WTC11 (cell line): ENCODE measurements at regions not wholly inside any gene's neighbourhood (a gene's known extent, or its start where the extent isn't known, plus 50 kb on each side); places are given as distances from the start of the nearest gene placed in this dataset.

Experiments
- ATAC-seq: fragments of 200-7000 bp; cut with Tn5 transposase; 2 replicates; pipeline ENCODE4 v1.10.0; 2021; ENCODE audit warnings: mild to moderate bottlenecking, moderate library complexity
- CTCF ChIA-PET: fragments of 300-600 bp; sonication (Branson Sonifier 250); formaldehyde crosslinking; loops from one replicate; lab custom pipeline; 2021; ENCODE audit warnings: antibody characterized with exemption; lab: Charles Lee
- POLR2A ChIA-PET: fragments of 350-600 bp; sonication (Branson Sonifier 250); formaldehyde crosslinking; loops from one replicate; lab custom pipeline; 2021; ENCODE audit warnings: antibody characterized with exemption; lab: Charles Lee
- DNase-seq: peaks from one replicate; pipeline ENCODE4 v3.0.0; 2021; ENCODE audit warnings: low spot score
- H3K27ac Mint-ChIP-seq: 2 replicates; pipeline ENCODE4 v1.8.0; 2021; ENCODE audit warnings: mixed read lengths
- H3K27me3 Mint-ChIP-seq: 2 replicates; pipeline ENCODE4 v1.8.0; 2021; ENCODE audit warnings: low read depth, mild to moderate bottlenecking, moderate library complexity, mixed read lengths
- H3K36me3 Mint-ChIP-seq: 2 replicates; pipeline ENCODE4 v1.8.0; 2021; ENCODE audit warnings: mixed read lengths
- H3K4me1 Mint-ChIP-seq: 2 replicates; pipeline ENCODE4 v1.8.0; 2022; ENCODE audit warnings: mixed read lengths
- H3K4me3 Mint-ChIP-seq: 2 replicates; pipeline ENCODE4 v1.8.0; 2021; ENCODE audit warnings: mild to moderate bottlenecking, moderate library complexity, mixed read lengths
- H3K9me3 Mint-ChIP-seq: 2 replicates; pipeline ENCODE4 v1.8.0; 2021; ENCODE audit warnings: mixed read lengths
- ELF4 ChIP-seq: sonication (generic); formaldehyde crosslinking; IDR thresholded peaks from 2 replicates; pipeline ENCODE4 v1.8.1; 2022; ENCODE audit warnings: low read depth, mild to moderate bottlenecking, moderate library complexity, missing genetic modification reagents
- FOXJ3 ChIP-seq: sonication (generic); formaldehyde crosslinking; IDR thresholded peaks from 2 replicates; pipeline ENCODE4 v1.9.0; 2021; ENCODE audit warnings: missing genetic modification reagents, mild to moderate bottlenecking, borderline replicate concordance
- GRHL2 ChIP-seq: fragments of 250-450 bp; sonication (Bioruptor Pico); IDR thresholded peaks from 2 replicates; pipeline ENCODE4 v1.8.0; 2022; ENCODE audit warnings: mild to moderate bottlenecking, moderate library complexity; ENCODE audit not compliant: insufficient replicate concordance, severe bottlenecking
- HMGA2 ChIP-seq: fragments of 250-450 bp; sonication (Bioruptor Pico); IDR thresholded peaks from 2 replicates; pipeline ENCODE4 v1.4.0; 2021; ENCODE audit warnings: mild to moderate bottlenecking, moderate library complexity
- JUN ChIP-seq: sonication (generic); formaldehyde crosslinking; IDR thresholded peaks from 2 replicates; pipeline ENCODE4 v1.8.0; 2023; ENCODE audit warnings: mild to moderate bottlenecking, missing genetic modification reagents
- NFYB ChIP-seq: sonication (generic); formaldehyde crosslinking; conservative IDR thresholded peaks from 2 replicates; pipeline ENCODE4 v1.8.0; 2022; ENCODE audit warnings: low read depth, missing genetic modification reagents
- PRDM15 ChIP-seq: sonication (generic); formaldehyde crosslinking; IDR thresholded peaks from 2 replicates; pipeline ENCODE4 v1.8.0; 2022; ENCODE audit warnings: missing genetic modification reagents
- RELA ChIP-seq: sonication (generic); formaldehyde crosslinking; IDR thresholded peaks from 2 replicates; pipeline ENCODE4 v1.8.1; 2022; ENCODE audit warnings: missing genetic modification reagents, mild to moderate bottlenecking, borderline replicate concordance
- SP1 ChIP-seq: sonication (generic); formaldehyde crosslinking; conservative IDR thresholded peaks from 2 replicates; pipeline ENCODE4 v1.8.1; 2022; ENCODE audit warnings: missing genetic modification reagents
- STAT6 ChIP-seq: sonication (generic); formaldehyde crosslinking; conservative IDR thresholded peaks from 2 replicates; pipeline ENCODE4 v1.8.1; 2023; ENCODE audit warnings: mild to moderate bottlenecking, low read depth, missing genetic modification reagents, moderate library complexity
- ZBTB21 ChIP-seq: sonication (generic); formaldehyde crosslinking; IDR thresholded peaks from 2 replicates; pipeline ENCODE4 v1.8.1; 2023; ENCODE audit warnings: mild to moderate bottlenecking, missing genetic modification reagents, borderline replicate concordance
- ZNF232 ChIP-seq: sonication (generic); formaldehyde crosslinking; IDR thresholded peaks from 2 replicates; pipeline ENCODE4 v1.8.0; 2022; ENCODE audit warnings: mild to moderate bottlenecking, missing genetic modification reagents
- ZNF416 ChIP-seq: fragments of 250-450 bp; sonication (Bioruptor Pico); IDR thresholded peaks from 2 replicates; pipeline ENCODE4 v1.9.0; 2021; ENCODE audit warnings: mild to moderate bottlenecking, inconsistent platforms
- ZNF671 ChIP-seq: fragments of 250-450 bp; sonication (Bioruptor Pico); IDR thresholded peaks from 2 replicates; pipeline ENCODE4 v1.8.0; 2021; ENCODE audit warnings: mild to moderate bottlenecking
- TF ChIP-seq, protein P1 (sequence below): sonication (generic); formaldehyde crosslinking; IDR thresholded peaks from 2 replicates; pipeline ENCODE4 v1.8.0; 2022; ENCODE audit warnings: mild to moderate bottlenecking, missing genetic modification reagents
- TF ChIP-seq, protein P2 (sequence below): sonication (generic); formaldehyde crosslinking; IDR thresholded peaks from 2 replicates; pipeline ENCODE4 v1.8.1; 2022; ENCODE audit warnings: mild to moderate bottlenecking, missing genetic modification reagents, moderate library complexity, borderline replicate concordance
- TF ChIP-seq, protein P3 (sequence below): sonication (generic); formaldehyde crosslinking; IDR thresholded peaks from 2 replicates; pipeline ENCODE4 v1.8.1; 2022; ENCODE audit warnings: low read depth, mild to moderate bottlenecking, moderate library complexity, missing genetic modification reagents, borderline replicate concordance
- TF ChIP-seq, protein P4 (sequence below): sonication (generic); formaldehyde crosslinking; IDR thresholded peaks from 2 replicates; pipeline ENCODE4 v1.8.0; 2022; ENCODE audit warnings: mild to moderate bottlenecking, missing genetic modification reagents
- TF ChIP-seq, protein P5 (sequence below): fragments of 250-450 bp; sonication (Bioruptor Pico); IDR thresholded peaks from 2 replicates; pipeline ENCODE4 v1.9.0; 2021; ENCODE audit warnings: mild to moderate bottlenecking, borderline replicate concordance
- TF ChIP-seq, protein P6 (sequence below): fragments of 250-450 bp; sonication (Bioruptor Pico); IDR thresholded peaks from 2 replicates; pipeline ENCODE4 v1.8.0; 2021; ENCODE audit warnings: mild to moderate bottlenecking

- DNase-seq (no peak), ATAC-seq (no peak)
- no peak overlapping the region for H3K4me3 Mint-ChIP-seq
- CTCF ChIA-PET = no interaction called here
- H3K9me3 Mint-ChIP-seq = no peaks in the 10 kb centered on the region
- no peaks in the 10 kb centered on the region for H3K36me3 Mint-ChIP-seq
- no peaks in the 10 kb centered on the region for H3K27me3 Mint-ChIP-seq
- peaks cover 2% of the 10 kb centered on the region; the same call in 1 of the 2 replicates for H3K4me1 Mint-ChIP-seq
- POLR2A ChIA-PET = no interaction called here
- TF ChIP-seq ZBTB21 (CRISPR knock-in tag) (no peak), HMGA2 (CRISPR knock-in tag) (no peak), JUN (CRISPR knock-in tag) (no peak), RELA (CRISPR knock-in tag) (no peak), PRDM15 (no peak), STAT6 (no peak), ZNF232 (CRISPR knock-in tag) (no peak), NFYB (CRISPR knock-in tag) (no peak), ZNF671 (no peak), FOXJ3 (CRISPR knock-in tag) (no peak), ZNF416 (CRISPR knock-in tag) (no peak), GRHL2 (CRISPR knock-in tag) (no peak), ELF4 (CRISPR knock-in tag) (no peak), SP1 (CRISPR knock-in tag) (no peak)
- TF ChIP-seq, protein P1, sequence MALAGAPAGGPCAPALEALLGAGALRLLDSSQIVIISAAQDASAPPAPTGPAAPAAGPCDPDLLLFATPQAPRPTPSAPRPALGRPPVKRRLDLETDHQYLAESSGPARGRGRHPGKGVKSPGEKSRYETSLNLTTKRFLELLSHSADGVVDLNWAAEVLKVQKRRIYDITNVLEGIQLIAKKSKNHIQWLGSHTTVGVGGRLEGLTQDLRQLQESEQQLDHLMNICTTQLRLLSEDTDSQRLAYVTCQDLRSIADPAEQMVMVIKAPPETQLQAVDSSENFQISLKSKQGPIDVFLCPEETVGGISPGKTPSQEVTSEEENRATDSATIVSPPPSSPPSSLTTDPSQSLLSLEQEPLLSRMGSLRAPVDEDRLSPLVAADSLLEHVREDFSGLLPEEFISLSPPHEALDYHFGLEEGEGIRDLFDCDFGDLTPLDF (CRISPR knock-in tag) = no peak
- TF ChIP-seq, protein P2, sequence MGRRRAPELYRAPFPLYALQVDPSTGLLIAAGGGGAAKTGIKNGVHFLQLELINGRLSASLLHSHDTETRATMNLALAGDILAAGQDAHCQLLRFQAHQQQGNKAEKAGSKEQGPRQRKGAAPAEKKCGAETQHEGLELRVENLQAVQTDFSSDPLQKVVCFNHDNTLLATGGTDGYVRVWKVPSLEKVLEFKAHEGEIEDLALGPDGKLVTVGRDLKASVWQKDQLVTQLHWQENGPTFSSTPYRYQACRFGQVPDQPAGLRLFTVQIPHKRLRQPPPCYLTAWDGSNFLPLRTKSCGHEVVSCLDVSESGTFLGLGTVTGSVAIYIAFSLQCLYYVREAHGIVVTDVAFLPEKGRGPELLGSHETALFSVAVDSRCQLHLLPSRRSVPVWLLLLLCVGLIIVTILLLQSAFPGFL (CRISPR knock-in tag) = no peak
- TF ChIP-seq, protein P3, sequence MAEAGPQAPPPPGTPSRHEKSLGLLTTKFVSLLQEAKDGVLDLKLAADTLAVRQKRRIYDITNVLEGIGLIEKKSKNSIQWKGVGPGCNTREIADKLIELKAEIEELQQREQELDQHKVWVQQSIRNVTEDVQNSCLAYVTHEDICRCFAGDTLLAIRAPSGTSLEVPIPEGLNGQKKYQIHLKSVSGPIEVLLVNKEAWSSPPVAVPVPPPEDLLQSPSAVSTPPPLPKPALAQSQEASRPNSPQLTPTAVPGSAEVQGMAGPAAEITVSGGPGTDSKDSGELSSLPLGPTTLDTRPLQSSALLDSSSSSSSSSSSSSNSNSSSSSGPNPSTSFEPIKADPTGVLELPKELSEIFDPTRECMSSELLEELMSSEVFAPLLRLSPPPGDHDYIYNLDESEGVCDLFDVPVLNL (CRISPR knock-in tag) = no peak
- TF ChIP-seq, protein P4, sequence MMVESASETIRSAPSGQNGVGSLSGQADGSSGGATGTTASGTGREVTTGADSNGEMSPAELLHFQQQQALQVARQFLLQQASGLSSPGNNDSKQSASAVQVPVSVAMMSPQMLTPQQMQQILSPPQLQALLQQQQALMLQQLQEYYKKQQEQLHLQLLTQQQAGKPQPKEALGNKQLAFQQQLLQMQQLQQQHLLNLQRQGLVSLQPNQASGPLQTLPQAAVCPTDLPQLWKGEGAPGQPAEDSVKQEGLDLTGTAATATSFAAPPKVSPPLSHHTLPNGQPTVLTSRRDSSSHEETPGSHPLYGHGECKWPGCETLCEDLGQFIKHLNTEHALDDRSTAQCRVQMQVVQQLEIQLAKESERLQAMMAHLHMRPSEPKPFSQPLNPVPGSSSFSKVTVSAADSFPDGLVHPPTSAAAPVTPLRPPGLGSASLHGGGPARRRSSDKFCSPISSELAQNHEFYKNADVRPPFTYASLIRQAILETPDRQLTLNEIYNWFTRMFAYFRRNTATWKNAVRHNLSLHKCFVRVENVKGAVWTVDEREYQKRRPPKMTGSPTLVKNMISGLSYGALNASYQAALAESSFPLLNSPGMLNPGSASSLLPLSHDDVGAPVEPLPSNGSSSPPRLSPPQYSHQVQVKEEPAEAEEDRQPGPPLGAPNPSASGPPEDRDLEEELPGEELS (CRISPR knock-in tag) = no peak
- TF ChIP-seq, protein P5, sequence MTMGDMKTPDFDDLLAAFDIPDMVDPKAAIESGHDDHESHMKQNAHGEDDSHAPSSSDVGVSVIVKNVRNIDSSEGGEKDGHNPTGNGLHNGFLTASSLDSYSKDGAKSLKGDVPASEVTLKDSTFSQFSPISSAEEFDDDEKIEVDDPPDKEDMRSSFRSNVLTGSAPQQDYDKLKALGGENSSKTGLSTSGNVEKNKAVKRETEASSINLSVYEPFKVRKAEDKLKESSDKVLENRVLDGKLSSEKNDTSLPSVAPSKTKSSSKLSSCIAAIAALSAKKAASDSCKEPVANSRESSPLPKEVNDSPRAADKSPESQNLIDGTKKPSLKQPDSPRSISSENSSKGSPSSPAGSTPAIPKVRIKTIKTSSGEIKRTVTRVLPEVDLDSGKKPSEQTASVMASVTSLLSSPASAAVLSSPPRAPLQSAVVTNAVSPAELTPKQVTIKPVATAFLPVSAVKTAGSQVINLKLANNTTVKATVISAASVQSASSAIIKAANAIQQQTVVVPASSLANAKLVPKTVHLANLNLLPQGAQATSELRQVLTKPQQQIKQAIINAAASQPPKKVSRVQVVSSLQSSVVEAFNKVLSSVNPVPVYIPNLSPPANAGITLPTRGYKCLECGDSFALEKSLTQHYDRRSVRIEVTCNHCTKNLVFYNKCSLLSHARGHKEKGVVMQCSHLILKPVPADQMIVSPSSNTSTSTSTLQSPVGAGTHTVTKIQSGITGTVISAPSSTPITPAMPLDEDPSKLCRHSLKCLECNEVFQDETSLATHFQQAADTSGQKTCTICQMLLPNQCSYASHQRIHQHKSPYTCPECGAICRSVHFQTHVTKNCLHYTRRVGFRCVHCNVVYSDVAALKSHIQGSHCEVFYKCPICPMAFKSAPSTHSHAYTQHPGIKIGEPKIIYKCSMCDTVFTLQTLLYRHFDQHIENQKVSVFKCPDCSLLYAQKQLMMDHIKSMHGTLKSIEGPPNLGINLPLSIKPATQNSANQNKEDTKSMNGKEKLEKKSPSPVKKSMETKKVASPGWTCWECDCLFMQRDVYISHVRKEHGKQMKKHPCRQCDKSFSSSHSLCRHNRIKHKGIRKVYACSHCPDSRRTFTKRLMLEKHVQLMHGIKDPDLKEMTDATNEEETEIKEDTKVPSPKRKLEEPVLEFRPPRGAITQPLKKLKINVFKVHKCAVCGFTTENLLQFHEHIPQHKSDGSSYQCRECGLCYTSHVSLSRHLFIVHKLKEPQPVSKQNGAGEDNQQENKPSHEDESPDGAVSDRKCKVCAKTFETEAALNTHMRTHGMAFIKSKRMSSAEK = no peak
- TF ChIP-seq, protein P6, sequence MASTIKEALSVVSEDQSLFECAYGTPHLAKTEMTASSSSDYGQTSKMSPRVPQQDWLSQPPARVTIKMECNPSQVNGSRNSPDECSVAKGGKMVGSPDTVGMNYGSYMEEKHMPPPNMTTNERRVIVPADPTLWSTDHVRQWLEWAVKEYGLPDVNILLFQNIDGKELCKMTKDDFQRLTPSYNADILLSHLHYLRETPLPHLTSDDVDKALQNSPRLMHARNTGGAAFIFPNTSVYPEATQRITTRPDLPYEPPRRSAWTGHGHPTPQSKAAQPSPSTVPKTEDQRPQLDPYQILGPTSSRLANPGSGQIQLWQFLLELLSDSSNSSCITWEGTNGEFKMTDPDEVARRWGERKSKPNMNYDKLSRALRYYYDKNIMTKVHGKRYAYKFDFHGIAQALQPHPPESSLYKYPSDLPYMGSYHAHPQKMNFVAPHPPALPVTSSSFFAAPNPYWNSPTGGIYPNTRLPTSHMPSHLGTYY (CRISPR knock-in tag) = no peak
- no peak overlapping the region for H3K27ac Mint-ChIP-seq
Observed at GRCh38 chr7:84841809-84842208, 345.0 kb downstream of the SEMA3D start.
